ENCODE measurements at regions not wholly inside any gene's neighbourhood (a gene's known extent, or its start where the extent isn't known, plus 50 kb on each side); places are given as distances from the start of the nearest gene placed in this dataset.

DNA sequence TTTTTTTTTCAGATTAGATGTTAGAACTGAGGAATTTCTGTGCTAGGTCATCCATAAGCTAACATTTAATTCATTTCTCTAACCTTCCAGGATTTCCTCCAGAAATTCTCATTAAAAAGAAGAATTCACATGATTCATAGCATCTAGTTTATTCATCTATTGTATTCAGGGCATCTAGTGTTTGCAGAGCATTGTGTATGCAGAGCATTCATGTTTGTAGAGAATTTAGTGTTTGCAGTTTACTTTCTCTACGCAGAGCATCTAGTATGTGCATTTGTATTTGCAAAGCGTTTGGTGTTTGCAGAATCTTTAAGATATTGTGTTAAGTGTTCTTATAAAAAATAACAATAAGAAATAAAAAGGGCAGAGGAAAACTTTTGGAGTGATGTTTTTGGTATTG lies 491.1 kb downstream of the MTRR start:
- CTCF ChIA-PET = no interaction called here
- H3K27me3 ChIP-seq (replicated peaks; ENCODE audit: control insufficient read depth, insufficient read depth, low read length) = no peaks in the 10 kb centered on the region
- BruUV-seq (replicated peaks) = no TSS peak
- Mint-ChIP-seq H3K27me3 (ENCODE audit: insufficient read depth, unreplicated experiment) (peaks cover 6% of the 10 kb centered on the region), H3K27ac (ENCODE audit: unreplicated experiment) (no peak overlapping the region), H3K36me3 (ENCODE audit: insufficient read depth, unreplicated experiment) (no peaks in the 10 kb centered on the region), H3K9me3 (ENCODE audit: unreplicated experiment) (no peaks in the 10 kb centered on the region), H3K4me3 (ENCODE audit: unreplicated experiment) (no peak overlapping the region), H3K4me1 (ENCODE audit: low read depth, unreplicated experiment) (no peaks in the 10 kb centered on the region)
- no peaks in the 10 kb centered on the region for H3K36me3 ChIP-seq (ENCODE audit: control insufficient read depth, insufficient read depth, low read length)
- H3K4me3 ChIP-seq (ENCODE audit: low read depth, low read length) = no peak overlapping the region
- no peaks in the 10 kb centered on the region for H3K4me1 ChIP-seq
- TF ChIP-seq, protein P1, sequence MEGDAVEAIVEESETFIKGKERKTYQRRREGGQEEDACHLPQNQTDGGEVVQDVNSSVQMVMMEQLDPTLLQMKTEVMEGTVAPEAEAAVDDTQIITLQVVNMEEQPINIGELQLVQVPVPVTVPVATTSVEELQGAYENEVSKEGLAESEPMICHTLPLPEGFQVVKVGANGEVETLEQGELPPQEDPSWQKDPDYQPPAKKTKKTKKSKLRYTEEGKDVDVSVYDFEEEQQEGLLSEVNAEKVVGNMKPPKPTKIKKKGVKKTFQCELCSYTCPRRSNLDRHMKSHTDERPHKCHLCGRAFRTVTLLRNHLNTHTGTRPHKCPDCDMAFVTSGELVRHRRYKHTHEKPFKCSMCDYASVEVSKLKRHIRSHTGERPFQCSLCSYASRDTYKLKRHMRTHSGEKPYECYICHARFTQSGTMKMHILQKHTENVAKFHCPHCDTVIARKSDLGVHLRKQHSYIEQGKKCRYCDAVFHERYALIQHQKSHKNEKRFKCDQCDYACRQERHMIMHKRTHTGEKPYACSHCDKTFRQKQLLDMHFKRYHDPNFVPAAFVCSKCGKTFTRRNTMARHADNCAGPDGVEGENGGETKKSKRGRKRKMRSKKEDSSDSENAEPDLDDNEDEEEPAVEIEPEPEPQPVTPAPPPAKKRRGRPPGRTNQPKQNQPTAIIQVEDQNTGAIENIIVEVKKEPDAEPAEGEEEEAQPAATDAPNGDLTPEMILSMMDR (IDR thresholded peaks at IDR 0.05; ENCODE audit: insufficient read depth in 1 of 2, low read depth in 1 of 2, low read length in 1 of 2, severe bottlenecking in 1 of 2, unreplicated experiment in 1 of 2) = no peak
- intact Hi-C loops (cut with micrococcal nuclease; ENCODE audit: unreplicated experiment) = no loop called here
- no peaks in the 10 kb centered on the region for H3K9me3 ChIP-seq
- POLR2A ChIA-PET = no interaction called here
- DNase-seq = no peak

DNA sequence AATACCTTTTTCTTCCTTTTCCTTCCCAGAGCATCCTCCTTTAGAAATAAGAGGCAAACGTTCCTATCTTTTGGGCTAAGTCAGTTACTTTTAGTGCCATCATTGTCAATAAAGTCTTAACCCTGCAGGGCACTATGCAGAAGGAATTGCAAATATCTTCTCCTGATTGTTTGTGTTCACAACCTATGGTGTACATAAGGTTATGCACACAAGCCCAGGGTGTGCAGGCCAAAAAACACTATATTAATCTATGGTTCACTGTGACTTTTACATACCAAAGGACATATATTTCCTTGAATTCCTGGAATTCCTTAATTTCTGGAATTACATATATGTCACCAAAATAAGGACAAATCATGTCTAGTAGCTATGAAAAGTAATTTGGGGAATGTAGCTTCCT lies 493.5 kb downstream of the MTRR start:
- ChIA-PET CTCF (no interaction called here), POLR2A (no interaction called here)
- Mint-ChIP-seq H3K4me3 (ENCODE audit: unreplicated experiment) (no peak overlapping the region), H3K9me3 (ENCODE audit: unreplicated experiment) (no peaks in the 10 kb centered on the region), H3K27me3 (ENCODE audit: insufficient read depth, unreplicated experiment) (peaks cover 11% of the 10 kb centered on the region), H3K36me3 (ENCODE audit: insufficient read depth, unreplicated experiment) (no peaks in the 10 kb centered on the region), H3K27ac (ENCODE audit: unreplicated experiment) (no peak overlapping the region), H3K4me1 (ENCODE audit: low read depth, unreplicated experiment) (no peaks in the 10 kb centered on the region)
- intact Hi-C loops (cut with micrococcal nuclease; ENCODE audit: unreplicated experiment) = no loop called here
- Histone ChIP-seq H3K4me1 (no peaks in the 10 kb centered on the region), H3K9me3 (no peaks in the 10 kb centered on the region), H3K4me3 (ENCODE audit: low read depth, low read length) (no peak overlapping the region), H3K27me3 (replicated peaks; ENCODE audit: control insufficient read depth, insufficient read depth, low read length) (no peaks in the 10 kb centered on the region), H3K36me3 (ENCODE audit: control insufficient read depth, insufficient read depth, low read length) (no peaks in the 10 kb centered on the region)
- TF ChIP-seq, protein P1 (IDR thresholded peaks at IDR 0.05; ENCODE audit: insufficient read depth in 1 of 2, low read depth in 1 of 2, low read length in 1 of 2, severe bottlenecking in 1 of 2, unreplicated experiment in 1 of 2) = no peak
- no peak for DNase-seq
- BruUV-seq (replicated peaks) = no TSS peak

DNA sequence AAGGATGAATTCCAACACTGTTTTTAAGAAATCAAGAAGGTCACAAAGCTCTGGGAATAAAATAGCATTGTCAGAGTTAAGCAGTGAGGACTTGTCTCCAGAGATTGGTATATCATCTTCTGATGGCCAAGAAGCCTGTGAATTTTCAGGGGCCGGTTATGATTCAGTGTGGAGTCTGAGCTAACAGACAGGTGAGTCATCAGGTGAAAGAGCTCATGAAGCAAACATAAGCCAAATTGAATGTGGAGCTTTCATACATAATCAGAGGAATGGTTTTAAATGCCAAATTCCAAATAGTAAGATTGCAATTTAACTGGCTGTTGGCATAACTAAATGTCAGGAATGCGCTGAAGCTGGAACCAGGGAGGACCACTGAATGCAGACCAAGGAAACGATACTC lies 494.2 kb downstream of the MTRR start:
- no peaks in the 10 kb centered on the region for H3K9me3 Mint-ChIP-seq (ENCODE audit: unreplicated experiment)
- no peaks in the 10 kb centered on the region for H3K27me3 ChIP-seq (replicated peaks; ENCODE audit: control insufficient read depth, insufficient read depth, low read length)
- ChIA-PET CTCF (no interaction called here), POLR2A (no interaction called here)
- H3K4me1 Mint-ChIP-seq (ENCODE audit: low read depth, unreplicated experiment) = no peaks in the 10 kb centered on the region
- no peak overlapping the region for H3K4me3 Mint-ChIP-seq (ENCODE audit: unreplicated experiment)
- intact Hi-C loops (cut with micrococcal nuclease; ENCODE audit: unreplicated experiment) = no loop called here
- H3K4me1 ChIP-seq = no peaks in the 10 kb centered on the region
- H3K27ac Mint-ChIP-seq (ENCODE audit: unreplicated experiment) = no peak overlapping the region
- TF ChIP-seq, protein P1 (IDR thresholded peaks at IDR 0.05; ENCODE audit: insufficient read depth in 1 of 2, low read depth in 1 of 2, low read length in 1 of 2, severe bottlenecking in 1 of 2, unreplicated experiment in 1 of 2) = no peak
- no TSS peak for BruUV-seq (replicated peaks)
- H3K36me3 Mint-ChIP-seq (ENCODE audit: insufficient read depth, unreplicated experiment) = no peaks in the 10 kb centered on the region
- H3K4me3 ChIP-seq (ENCODE audit: low read depth, low read length) = no peak overlapping the region
- H3K36me3 ChIP-seq (ENCODE audit: control insufficient read depth, insufficient read depth, low read length) = no peaks in the 10 kb centered on the region
- H3K9me3 ChIP-seq = no peaks in the 10 kb centered on the region
- H3K27me3 Mint-ChIP-seq (ENCODE audit: insufficient read depth, unreplicated experiment) = peaks cover 13% of the 10 kb centered on the region
- DNase-seq = no peak

Measured in Caco-2 (cell line).